ENCODE measurements at regions not wholly inside any gene's neighbourhood (a gene's known extent, or its start where the extent isn't known, plus 50 kb on each side); places are given as distances from the start of the nearest gene placed in this dataset.
"Not testable (repeated sequence)": the region's sequence is repeated elsewhere in the genome, so short reads cannot be mapped to it uniquely, and the experiment has no call there.

DNA sequence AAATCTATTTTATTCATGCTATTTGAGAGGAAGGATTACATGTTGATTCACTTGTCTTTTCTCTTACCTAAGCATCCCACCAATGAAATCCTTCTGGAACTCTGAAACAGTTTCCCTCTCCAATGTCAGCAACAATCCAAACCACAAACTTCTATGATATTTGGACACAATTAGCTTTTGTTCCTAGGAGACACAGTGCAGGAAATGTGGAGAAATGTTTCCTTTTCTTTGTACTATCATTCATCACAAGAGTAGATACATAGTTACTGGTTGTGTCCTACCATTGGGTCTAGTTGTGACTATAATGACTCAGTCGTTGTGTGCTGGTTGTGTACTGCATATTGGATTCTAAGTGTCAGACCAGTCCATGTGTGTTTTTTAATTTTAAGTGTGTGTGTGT, 156.8 kb upstream of the MAGI2 start:
- Histone ChIP-seq H3K4me3 (no peak overlapping the region), H3K27me3 (no peaks in the 10 kb centered on the region), H3K36me3 (no peaks in the 10 kb centered on the region), H3K9me3 (no peaks in the 10 kb centered on the region), H3K4me1 (no peaks in the 10 kb centered on the region), H3K27ac (no peak overlapping the region)
- DNase-seq = no peak
- no peak for TF ChIP-seq POLR2A (IDR thresholded peaks at IDR 0.05)
- TF ChIP-seq, protein P1, sequence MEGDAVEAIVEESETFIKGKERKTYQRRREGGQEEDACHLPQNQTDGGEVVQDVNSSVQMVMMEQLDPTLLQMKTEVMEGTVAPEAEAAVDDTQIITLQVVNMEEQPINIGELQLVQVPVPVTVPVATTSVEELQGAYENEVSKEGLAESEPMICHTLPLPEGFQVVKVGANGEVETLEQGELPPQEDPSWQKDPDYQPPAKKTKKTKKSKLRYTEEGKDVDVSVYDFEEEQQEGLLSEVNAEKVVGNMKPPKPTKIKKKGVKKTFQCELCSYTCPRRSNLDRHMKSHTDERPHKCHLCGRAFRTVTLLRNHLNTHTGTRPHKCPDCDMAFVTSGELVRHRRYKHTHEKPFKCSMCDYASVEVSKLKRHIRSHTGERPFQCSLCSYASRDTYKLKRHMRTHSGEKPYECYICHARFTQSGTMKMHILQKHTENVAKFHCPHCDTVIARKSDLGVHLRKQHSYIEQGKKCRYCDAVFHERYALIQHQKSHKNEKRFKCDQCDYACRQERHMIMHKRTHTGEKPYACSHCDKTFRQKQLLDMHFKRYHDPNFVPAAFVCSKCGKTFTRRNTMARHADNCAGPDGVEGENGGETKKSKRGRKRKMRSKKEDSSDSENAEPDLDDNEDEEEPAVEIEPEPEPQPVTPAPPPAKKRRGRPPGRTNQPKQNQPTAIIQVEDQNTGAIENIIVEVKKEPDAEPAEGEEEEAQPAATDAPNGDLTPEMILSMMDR (IDR thresholded peaks at IDR 0.05) = no peak
- intact Hi-C loops (cut with DNase I; ENCODE audit: low total_unique reads) = no loop called here

DNA sequence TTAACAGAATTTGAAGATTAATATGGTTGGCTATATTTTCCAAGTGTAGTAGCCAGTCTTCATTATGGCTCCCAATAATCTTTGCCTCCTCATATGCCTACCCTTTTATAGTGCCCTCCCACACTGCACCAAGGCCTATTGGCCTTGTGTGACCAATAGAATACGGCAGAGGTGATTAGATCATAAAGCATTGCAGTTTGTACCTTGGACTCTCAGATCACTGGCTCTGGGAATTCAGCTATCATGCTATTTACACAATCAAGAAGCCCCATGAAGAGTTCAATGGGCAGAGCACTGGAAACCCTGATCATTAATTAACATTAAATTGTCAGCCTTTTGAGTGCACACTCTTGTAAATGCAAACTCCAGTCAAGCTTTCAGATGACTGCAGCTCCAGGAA, 154.5 kb upstream of the MAGI2 start:
- H3K36me3 ChIP-seq = no peaks in the 10 kb centered on the region
- no peak overlapping the region for H3K27ac ChIP-seq
- H3K4me3 ChIP-seq = no peak overlapping the region
- no peaks in the 10 kb centered on the region for H3K27me3 ChIP-seq
- TF ChIP-seq POLR2A (IDR thresholded peaks at IDR 0.05) = no peak
- TF ChIP-seq, protein P1 (IDR thresholded peaks at IDR 0.05) = no peak
- intact Hi-C loops (cut with DNase I; ENCODE audit: low total_unique reads) = no loop called here
- no peaks in the 10 kb centered on the region for H3K4me1 ChIP-seq
- no peak for DNase-seq
- H3K9me3 ChIP-seq = no peaks in the 10 kb centered on the region

GRCh38 chr7:79604841-79605240, 151.4 kb upstream of the MAGI2 start:
- DNase-seq = no peak
- TF ChIP-seq, protein P1 (IDR thresholded peaks at IDR 0.05) = no peak
- no peak for TF ChIP-seq POLR2A (IDR thresholded peaks at IDR 0.05)
- H3K4me3 ChIP-seq = no peak overlapping the region
- no peaks in the 10 kb centered on the region for H3K36me3 ChIP-seq
- no peaks in the 10 kb centered on the region for H3K27me3 ChIP-seq
- no peaks in the 10 kb centered on the region for H3K9me3 ChIP-seq
- intact Hi-C loops (cut with DNase I; ENCODE audit: low total_unique reads) = no loop called here
- no peak overlapping the region for H3K27ac ChIP-seq
- no peaks in the 10 kb centered on the region for H3K4me1 ChIP-seq

DNA sequence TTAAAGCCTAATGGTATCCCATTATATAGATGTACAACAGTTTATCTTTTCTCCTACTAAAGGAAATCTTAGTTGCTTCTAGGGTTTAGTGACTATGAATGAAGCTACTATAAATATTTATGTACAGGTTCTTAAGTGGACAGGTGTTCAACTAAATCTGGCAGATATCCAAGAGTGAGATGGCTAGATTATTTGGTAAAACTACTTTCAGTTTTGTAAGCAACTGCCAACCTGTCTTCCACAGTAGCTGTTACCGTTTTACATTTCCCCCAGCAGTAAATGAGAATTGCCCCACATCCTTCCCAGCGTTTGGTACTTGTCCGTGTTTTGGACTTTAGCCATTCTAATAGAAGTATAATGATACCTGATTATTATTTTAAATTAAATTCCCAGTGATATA, 144.9 kb upstream of the MAGI2 start:
- no peak overlapping the region for H3K4me3 ChIP-seq
- no peaks in the 10 kb centered on the region for H3K4me1 ChIP-seq
- H3K27ac ChIP-seq = no peak overlapping the region
- no peaks in the 10 kb centered on the region for H3K9me3 ChIP-seq
- no peaks in the 10 kb centered on the region for H3K36me3 ChIP-seq
- TF ChIP-seq, protein P1 (IDR thresholded peaks at IDR 0.05) = no peak
- no peak for TF ChIP-seq POLR2A (IDR thresholded peaks at IDR 0.05)
- DNase-seq = no peak
- intact Hi-C loops (cut with DNase I; ENCODE audit: low total_unique reads) = no loop called here
- H3K27me3 ChIP-seq = no peaks in the 10 kb centered on the region

GRCh38 chr7:79594671-79595070, 141.2 kb upstream of the MAGI2 start:
- H3K36me3 ChIP-seq; DNase-seq; H3K9me3 ChIP-seq; H3K27me3 ChIP-seq; H3K27ac ChIP-seq; intact Hi-C loops (cut with DNase I; ENCODE audit: low total_unique reads); H3K4me1 ChIP-seq; H3K4me3 ChIP-seq: not testable (repeated sequence)

GRCh38 chr7:79593866-79594301, 140.4 kb upstream of the MAGI2 start:
- DNase-seq = no peak
- no peaks in the 10 kb centered on the region for H3K4me1 ChIP-seq
- no peaks in the 10 kb centered on the region for H3K27me3 ChIP-seq
- intact Hi-C loops (cut with DNase I; ENCODE audit: low total_unique reads) = no loop called here
- no peaks in the 10 kb centered on the region for H3K36me3 ChIP-seq
- no peak overlapping the region for H3K4me3 ChIP-seq
- no peaks in the 10 kb centered on the region for H3K9me3 ChIP-seq
- TF ChIP-seq, protein P1 (IDR thresholded peaks at IDR 0.05) = no peak
- TF ChIP-seq POLR2A (IDR thresholded peaks at IDR 0.05) = no peak
- H3K27ac ChIP-seq = no peak overlapping the region

Measured in uterus (tissue), 3 donors.